DOHH2 (cell line): ENCODE measurements at regions not wholly inside any gene's neighbourhood (a gene's known extent, or its start where the extent isn't known, plus 50 kb on each side); places are given as distances from the start of the nearest gene placed in this dataset.
"Not testable (repeated sequence)": the region's sequence is repeated elsewhere in the genome, so short reads cannot be mapped to it uniquely, and the experiment has no call there.

Source experiments
- H3F3A ChIP-seq: fragments of 200-600 bp; sonication (generic), shearing (Covaris generic); 2 replicates; pipeline ENCODE4 v1.6.0; 2016; ENCODE audit warnings: antibody characterized with exemption, mild to moderate bottlenecking; ENCODE audit not compliant: control insufficient read depth, insufficient read depth
- H3K27ac ChIP-seq: fragments of 200-600 bp; sonication (generic); 2 replicates; pipeline ENCODE4 v1.5.1; 2014; ENCODE audit warnings: low read depth, mild to moderate bottlenecking, low read length, moderate library complexity
- H3K27me3 ChIP-seq: fragments of 200-600 bp; sonication (generic); 2 replicates; pipeline ENCODE4 v1.6.1; 2014; ENCODE audit warnings: mild to moderate bottlenecking, low read length, mixed read lengths; ENCODE audit not compliant: control insufficient read depth
- H3K36me3 ChIP-seq: fragments of 200-600 bp; sonication (generic); 2 replicates; pipeline ENCODE4 v1.6.1; 2014; ENCODE audit warnings: mild to moderate bottlenecking, low read length, moderate library complexity, mixed read lengths; ENCODE audit not compliant: control insufficient read depth
- H3K4me1 ChIP-seq: fragments of 200-600 bp; sonication (generic); 2 replicates; pipeline ENCODE4 v1.6.1; 2014; ENCODE audit warnings: mild to moderate bottlenecking, low read length, mixed read lengths; ENCODE audit not compliant: control insufficient read depth
- H3K4me2 ChIP-seq: fragments of 200-600 bp; sonication (generic); 2 replicates; pipeline ENCODE4 v1.6.0; 2014; ENCODE audit warnings: mild to moderate bottlenecking, low read length, moderate library complexity
- H3K4me3 ChIP-seq: fragments of 200-600 bp; sonication (generic); 2 replicates; pipeline ENCODE4 v1.5.1; 2014; ENCODE audit warnings: mild to moderate bottlenecking, low read length, mixed read lengths
- H3K79me2 ChIP-seq: fragments of 200-600 bp; sonication (generic); 2 replicates; pipeline ENCODE4 v1.6.1; 2014; ENCODE audit warnings: mild to moderate bottlenecking, low read length, mixed read lengths; ENCODE audit not compliant: control insufficient read depth
- H3K9me2 ChIP-seq: fragments of 200-600 bp; sonication (generic); replicated peaks from 2 replicates; pipeline ENCODE4 v1.6.1; 2014; ENCODE audit warnings: mild to moderate bottlenecking, low read length, mixed read lengths; ENCODE audit not compliant: control insufficient read depth
- H3K9me3 ChIP-seq: fragments of 200-600 bp; sonication (generic); 2 replicates; pipeline ENCODE4 v1.6.1; 2014; ENCODE audit warnings: antibody characterized with exemption, low read length, mixed read lengths; ENCODE audit not compliant: control insufficient read depth, insufficient read depth
- H4K20me1 ChIP-seq: fragments of 200-600 bp; sonication (generic); 2 replicates; pipeline ENCODE4 v1.6.0; 2014; ENCODE audit warnings: low read depth, mild to moderate bottlenecking, antibody characterized with exemption, low read length, moderate library complexity; ENCODE audit not compliant: control insufficient read depth, insufficient read depth
- EZH2phosphoT487 ChIP-seq: fragments of 200-600 bp; sonication (generic); IDR thresholded peaks from 2 replicates; pipeline ENCODE4 v1.6.1; 2017; ENCODE audit warnings: borderline replicate concordance, mild to moderate bottlenecking, antibody characterized with exemption, low read length, moderate library complexity, mixed read lengths
- TF ChIP-seq, protein P1 (sequence below): fragments of 200-600 bp; sonication (generic); IDR thresholded peaks from one replicate; pipeline ENCODE4 v1.5.1; 2014; ENCODE audit warnings: antibody characterized with exemption, mild to moderate bottlenecking, low read depth, low read length; ENCODE audit not compliant: poor library complexity, severe bottlenecking

DNA sequence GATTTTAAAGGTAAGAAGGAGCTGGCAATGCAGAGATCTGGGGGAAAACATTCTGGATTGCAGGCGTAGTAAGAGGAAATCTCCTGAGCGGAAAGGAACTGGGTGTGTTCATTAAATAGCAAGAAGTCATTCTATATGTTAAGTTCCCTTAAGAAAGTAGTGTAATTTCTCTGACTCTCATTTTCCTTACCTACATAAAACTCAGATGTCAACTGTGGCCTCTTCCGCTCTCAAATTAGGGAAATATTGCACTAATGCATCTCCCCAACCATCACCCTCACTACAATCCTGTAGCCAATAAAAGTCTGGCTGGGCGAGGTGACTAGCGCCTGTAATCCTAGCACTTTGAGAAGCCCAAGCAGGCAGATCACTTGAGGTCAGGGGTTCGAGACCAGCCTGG lies 89.0 kb upstream of the CDC42EP3 start:
- H3K27me3 ChIP-seq, result no peaks in the 10 kb centered on the region
- H3K27ac ChIP-seq, result no peak overlapping the region
- no peaks in the 10 kb centered on the region for H3F3A ChIP-seq
- H3K4me1 ChIP-seq, result no peaks in the 10 kb centered on the region
- H3K79me2 ChIP-seq, result no peaks in the 10 kb centered on the region
- TF ChIP-seq, protein P1, sequence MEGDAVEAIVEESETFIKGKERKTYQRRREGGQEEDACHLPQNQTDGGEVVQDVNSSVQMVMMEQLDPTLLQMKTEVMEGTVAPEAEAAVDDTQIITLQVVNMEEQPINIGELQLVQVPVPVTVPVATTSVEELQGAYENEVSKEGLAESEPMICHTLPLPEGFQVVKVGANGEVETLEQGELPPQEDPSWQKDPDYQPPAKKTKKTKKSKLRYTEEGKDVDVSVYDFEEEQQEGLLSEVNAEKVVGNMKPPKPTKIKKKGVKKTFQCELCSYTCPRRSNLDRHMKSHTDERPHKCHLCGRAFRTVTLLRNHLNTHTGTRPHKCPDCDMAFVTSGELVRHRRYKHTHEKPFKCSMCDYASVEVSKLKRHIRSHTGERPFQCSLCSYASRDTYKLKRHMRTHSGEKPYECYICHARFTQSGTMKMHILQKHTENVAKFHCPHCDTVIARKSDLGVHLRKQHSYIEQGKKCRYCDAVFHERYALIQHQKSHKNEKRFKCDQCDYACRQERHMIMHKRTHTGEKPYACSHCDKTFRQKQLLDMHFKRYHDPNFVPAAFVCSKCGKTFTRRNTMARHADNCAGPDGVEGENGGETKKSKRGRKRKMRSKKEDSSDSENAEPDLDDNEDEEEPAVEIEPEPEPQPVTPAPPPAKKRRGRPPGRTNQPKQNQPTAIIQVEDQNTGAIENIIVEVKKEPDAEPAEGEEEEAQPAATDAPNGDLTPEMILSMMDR, result no peak
- TF ChIP-seq EZH2phosphoT487, result no peak
- H3K9me2 ChIP-seq, result no peaks in the 10 kb centered on the region
- H3K4me3 ChIP-seq, result no peak overlapping the region
- H3K36me3 ChIP-seq, result no peaks in the 10 kb centered on the region
- no peaks in the 10 kb centered on the region for H3K9me3 ChIP-seq
- no peaks in the 10 kb centered on the region for H4K20me1 ChIP-seq
- no peak overlapping the region for H3K4me2 ChIP-seq

DNA sequence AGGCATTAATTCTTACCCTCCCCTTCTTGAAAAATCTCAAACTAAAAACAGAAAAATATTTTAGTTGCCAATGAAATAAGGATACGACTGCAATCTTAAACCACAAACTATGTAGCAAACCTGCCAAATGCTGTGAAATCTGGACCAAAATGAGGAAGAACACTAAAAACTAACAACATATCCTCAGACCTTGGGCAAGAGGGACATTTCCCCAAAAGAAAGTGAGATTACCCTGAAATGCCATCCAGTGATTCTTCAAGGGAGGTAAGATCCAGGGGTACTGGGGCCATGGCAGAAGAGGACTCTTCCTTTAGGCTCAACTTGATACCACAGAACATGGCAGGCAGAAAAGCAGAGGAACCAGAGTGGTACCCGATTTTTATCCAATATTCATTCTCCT lies 90.8 kb upstream of the CDC42EP3 start:
- H3K4me3 ChIP-seq, H3K9me2 ChIP-seq, H3K4me1 ChIP-seq, H4K20me1 ChIP-seq, H3K9me3 ChIP-seq, H3K27me3 ChIP-seq, H3F3A ChIP-seq, H3K36me3 ChIP-seq, H3K79me2 ChIP-seq, H3K27ac ChIP-seq, H3K4me2 ChIP-seq: not testable (repeated sequence)

DNA sequence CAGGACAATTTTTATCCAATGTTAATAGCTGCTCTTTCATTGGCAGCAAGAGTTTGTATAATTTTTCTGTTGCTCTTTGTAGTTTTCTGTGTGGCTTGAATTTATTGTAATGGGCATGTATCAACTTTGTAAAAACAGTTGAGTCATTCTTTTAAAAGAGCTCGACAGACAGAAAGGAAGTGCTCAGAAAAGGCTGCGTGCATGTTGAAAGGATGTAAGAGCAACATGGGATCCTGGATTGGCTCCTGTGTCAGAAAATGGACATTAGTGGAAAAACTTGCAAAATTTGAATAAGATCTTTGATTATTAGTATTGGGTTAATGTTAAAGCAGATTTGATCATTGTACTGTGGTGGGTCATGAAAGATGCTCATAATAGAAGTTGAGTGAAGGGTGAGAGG lies 93.3 kb upstream of the CDC42EP3 start:
- Histone ChIP-seq H3K27me3 (peaks cover 2% of the 10 kb centered on the region; the same call in 1 of the 2 replicates), H3K9me2 (no peaks in the 10 kb centered on the region), H4K20me1 (no peaks in the 10 kb centered on the region), H3K9me3 (no peaks in the 10 kb centered on the region), H3K4me2 (no peak overlapping the region), H3K4me1 (no peaks in the 10 kb centered on the region), H3K36me3 (no peaks in the 10 kb centered on the region), H3K4me3 (no peak overlapping the region), H3K27ac (no peak overlapping the region), H3F3A (no peaks in the 10 kb centered on the region), H3K79me2 (no peaks in the 10 kb centered on the region)
- TF ChIP-seq, protein P1, result no peak
- no peak for TF ChIP-seq EZH2phosphoT487

DNA sequence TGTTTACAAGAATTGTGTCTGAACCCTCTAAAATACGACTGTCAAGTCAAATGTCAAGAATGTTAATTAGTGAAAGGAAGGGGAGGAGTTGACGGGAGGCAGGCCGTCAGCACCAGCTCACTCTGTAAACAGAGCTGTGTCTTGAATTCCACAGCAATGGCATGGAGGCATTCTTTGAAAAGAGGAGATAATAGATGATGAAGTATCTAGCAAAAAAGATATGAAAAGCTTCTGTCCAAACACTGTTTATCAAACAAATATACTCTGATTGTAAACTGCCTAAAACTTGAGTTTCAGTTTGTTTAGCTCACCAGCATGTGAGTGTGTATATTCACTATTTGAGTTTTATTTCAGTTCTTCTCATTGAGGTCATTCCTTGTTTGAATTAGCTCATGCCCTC lies 94.7 kb upstream of the CDC42EP3 start:
- Histone ChIP-seq H3K4me3 (no peak overlapping the region), H3K27me3 (peaks cover 2% of the 10 kb centered on the region; the same call in 1 of the 2 replicates), H3K4me2 (no peak overlapping the region), H3K4me1 (no peaks in the 10 kb centered on the region), H3K27ac (no peak overlapping the region), H3K36me3 (no peaks in the 10 kb centered on the region), H3K79me2 (no peaks in the 10 kb centered on the region), H3K9me3 (no peaks in the 10 kb centered on the region), H4K20me1 (no peaks in the 10 kb centered on the region), H3F3A (no peaks in the 10 kb centered on the region), H3K9me2 (no peaks in the 10 kb centered on the region)
- TF ChIP-seq, protein P1, result no peak
